DND-41 (cell line): ENCODE measurements at regions not wholly inside any gene's neighbourhood (a gene's known extent, or its start where the extent isn't known, plus 50 kb on each side); places are given as distances from the start of the nearest gene placed in this dataset.

Source experiments
- ATAC-seq: fragments of 200-7000 bp; cut with Tn5 transposase; 3 replicates; pipeline ENCODE4 v1.9.1; 2021; ENCODE audit warnings: low read depth; ENCODE audit not compliant: insufficient read depth
- DNase-seq: peaks from one replicate; pipeline ENCODE4 v3.0.0-alpha.2; 2020
- H2AFZ ChIP-seq: 2 replicates; pipeline ENCODE4 v1.6.0; 2012; ENCODE audit warnings: low read depth, low read length
- H3K27ac ChIP-seq: 2 replicates; pipeline ENCODE4 v1.5.1; 2012; ENCODE audit warnings: low read length, inconsistent platforms
- H3K27me3 ChIP-seq: fragments of 200-600 bp; sonication (generic); 2 replicates; pipeline ENCODE4 v1.6.0; 2012; ENCODE audit warnings: low read length, mild to moderate bottlenecking, inconsistent platforms; ENCODE audit not compliant: insufficient read depth, poor library complexity
- H3K36me3 ChIP-seq: 2 replicates; pipeline ENCODE4 v1.5.1; 2012; ENCODE audit warnings: low read length, inconsistent platforms; ENCODE audit not compliant: insufficient read depth
- H3K4me1 ChIP-seq: 2 replicates; pipeline ENCODE4 v1.5.1; 2012; ENCODE audit warnings: mild to moderate bottlenecking, low read length; ENCODE audit not compliant: insufficient read depth
- H3K4me2 ChIP-seq: 2 replicates; pipeline ENCODE4 v1.6.0; 2012; ENCODE audit warnings: mild to moderate bottlenecking, moderate library complexity, low read length, inconsistent platforms; ENCODE audit not compliant: insufficient read depth
- H3K4me3 ChIP-seq, 2 experiments: fragments of 200-600 bp in 1 of 2; shearing (Covaris generic) in 1 of 2; 2 replicates each; pipeline ENCODE4 v1.5.1; 2012 to 2016; ENCODE audit warnings: inconsistent platforms in 2 of 2, low read length in 2 of 2, mild to moderate bottlenecking in 2 of 2, low read depth in 1 of 2, moderate library complexity in 1 of 2
- H3K79me2 ChIP-seq: 2 replicates; pipeline ENCODE4 v1.6.0; 2012; ENCODE audit warnings: low read length, inconsistent platforms; ENCODE audit not compliant: insufficient read depth
- H3K9ac ChIP-seq: 2 replicates; pipeline ENCODE4 v1.6.0; 2012; ENCODE audit warnings: low read depth, mild to moderate bottlenecking, inconsistent platforms, low read length, moderate library complexity
- H3K9me3 ChIP-seq: 2 replicates; pipeline ENCODE4 v1.5.1; 2012; ENCODE audit warnings: low read length, moderate library complexity, mild to moderate bottlenecking, inconsistent platforms; ENCODE audit not compliant: insufficient read depth, severe bottlenecking
- H4K20me1 ChIP-seq: 2 replicates; pipeline ENCODE4 v1.6.0; 2012; ENCODE audit warnings: low read length; ENCODE audit not compliant: insufficient read depth
- EZH2 ChIP-seq: IDR thresholded peaks from 3 replicates; pipeline ENCODE4 v1.6.1; 2012; ENCODE audit warnings: borderline replicate concordance, low read depth, mild to moderate bottlenecking, moderate library complexity, low read length, inconsistent platforms; ENCODE audit not compliant: severe bottlenecking
- TF ChIP-seq, protein P1 (sequence below): IDR thresholded peaks from 2 replicates; pipeline ENCODE4 v1.5.1; 2012; ENCODE audit warnings: borderline replicate concordance, low read length, moderate library complexity, mild to moderate bottlenecking; ENCODE audit not compliant: poor library complexity, severe bottlenecking; ENCODE audit errors: extremely low read depth

DNA sequence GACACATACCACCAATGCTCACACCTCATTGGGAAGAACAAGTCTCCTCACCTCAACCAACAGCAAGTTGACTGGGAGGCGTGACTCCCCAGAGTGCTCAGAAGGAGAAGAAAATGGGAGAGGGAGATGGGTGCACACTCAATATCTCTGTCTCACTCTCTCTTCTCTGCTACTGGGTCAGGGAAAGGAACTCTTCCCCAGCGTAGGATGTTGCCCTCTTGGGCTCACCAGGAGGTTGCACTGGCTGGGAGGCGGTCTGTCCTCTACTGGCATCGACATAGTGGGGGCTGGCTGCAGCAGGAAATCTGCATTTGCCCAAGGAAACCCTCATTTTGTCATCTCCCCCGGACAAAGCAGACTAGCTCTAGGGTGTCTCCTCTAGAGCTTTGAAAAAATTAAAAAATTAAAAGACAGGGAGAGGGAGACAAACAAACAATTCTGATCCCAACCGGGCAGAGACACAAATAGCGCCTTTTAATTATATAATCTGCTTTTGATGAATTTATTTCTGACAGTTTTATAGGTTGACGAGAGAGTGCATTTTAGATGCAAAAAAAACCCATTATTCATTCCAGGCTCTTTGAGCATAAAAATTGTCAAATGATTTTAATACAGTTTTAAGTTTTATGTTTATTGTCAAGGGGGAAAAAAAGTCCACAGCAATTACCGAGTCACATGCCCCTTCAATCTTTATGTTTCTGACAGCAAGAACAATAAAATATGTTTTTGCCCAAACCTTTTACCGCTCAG lies 179.3 kb upstream of the MVB12B start:
- H3K4me1 ChIP-seq = no peaks in the 10 kb centered on the region
- no peak for DNase-seq
- H3K4me3 ChIP-seq = no peak overlapping the region
- H3K27ac ChIP-seq = no peak overlapping the region
- H3K79me2 ChIP-seq = no peaks in the 10 kb centered on the region
- TF ChIP-seq EZH2 = no peak
- TF ChIP-seq, protein P1, sequence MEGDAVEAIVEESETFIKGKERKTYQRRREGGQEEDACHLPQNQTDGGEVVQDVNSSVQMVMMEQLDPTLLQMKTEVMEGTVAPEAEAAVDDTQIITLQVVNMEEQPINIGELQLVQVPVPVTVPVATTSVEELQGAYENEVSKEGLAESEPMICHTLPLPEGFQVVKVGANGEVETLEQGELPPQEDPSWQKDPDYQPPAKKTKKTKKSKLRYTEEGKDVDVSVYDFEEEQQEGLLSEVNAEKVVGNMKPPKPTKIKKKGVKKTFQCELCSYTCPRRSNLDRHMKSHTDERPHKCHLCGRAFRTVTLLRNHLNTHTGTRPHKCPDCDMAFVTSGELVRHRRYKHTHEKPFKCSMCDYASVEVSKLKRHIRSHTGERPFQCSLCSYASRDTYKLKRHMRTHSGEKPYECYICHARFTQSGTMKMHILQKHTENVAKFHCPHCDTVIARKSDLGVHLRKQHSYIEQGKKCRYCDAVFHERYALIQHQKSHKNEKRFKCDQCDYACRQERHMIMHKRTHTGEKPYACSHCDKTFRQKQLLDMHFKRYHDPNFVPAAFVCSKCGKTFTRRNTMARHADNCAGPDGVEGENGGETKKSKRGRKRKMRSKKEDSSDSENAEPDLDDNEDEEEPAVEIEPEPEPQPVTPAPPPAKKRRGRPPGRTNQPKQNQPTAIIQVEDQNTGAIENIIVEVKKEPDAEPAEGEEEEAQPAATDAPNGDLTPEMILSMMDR = no peak
- no peaks in the 10 kb centered on the region for H4K20me1 ChIP-seq
- H3K9ac ChIP-seq = no peak overlapping the region
- H2AFZ ChIP-seq = no peak overlapping the region
- H3K4me2 ChIP-seq = no peak overlapping the region
- H3K27me3 ChIP-seq = no peaks in the 10 kb centered on the region
- ATAC-seq = no peak
- H3K36me3 ChIP-seq = no peaks in the 10 kb centered on the region
- no peaks in the 10 kb centered on the region for H3K9me3 ChIP-seq

DNA sequence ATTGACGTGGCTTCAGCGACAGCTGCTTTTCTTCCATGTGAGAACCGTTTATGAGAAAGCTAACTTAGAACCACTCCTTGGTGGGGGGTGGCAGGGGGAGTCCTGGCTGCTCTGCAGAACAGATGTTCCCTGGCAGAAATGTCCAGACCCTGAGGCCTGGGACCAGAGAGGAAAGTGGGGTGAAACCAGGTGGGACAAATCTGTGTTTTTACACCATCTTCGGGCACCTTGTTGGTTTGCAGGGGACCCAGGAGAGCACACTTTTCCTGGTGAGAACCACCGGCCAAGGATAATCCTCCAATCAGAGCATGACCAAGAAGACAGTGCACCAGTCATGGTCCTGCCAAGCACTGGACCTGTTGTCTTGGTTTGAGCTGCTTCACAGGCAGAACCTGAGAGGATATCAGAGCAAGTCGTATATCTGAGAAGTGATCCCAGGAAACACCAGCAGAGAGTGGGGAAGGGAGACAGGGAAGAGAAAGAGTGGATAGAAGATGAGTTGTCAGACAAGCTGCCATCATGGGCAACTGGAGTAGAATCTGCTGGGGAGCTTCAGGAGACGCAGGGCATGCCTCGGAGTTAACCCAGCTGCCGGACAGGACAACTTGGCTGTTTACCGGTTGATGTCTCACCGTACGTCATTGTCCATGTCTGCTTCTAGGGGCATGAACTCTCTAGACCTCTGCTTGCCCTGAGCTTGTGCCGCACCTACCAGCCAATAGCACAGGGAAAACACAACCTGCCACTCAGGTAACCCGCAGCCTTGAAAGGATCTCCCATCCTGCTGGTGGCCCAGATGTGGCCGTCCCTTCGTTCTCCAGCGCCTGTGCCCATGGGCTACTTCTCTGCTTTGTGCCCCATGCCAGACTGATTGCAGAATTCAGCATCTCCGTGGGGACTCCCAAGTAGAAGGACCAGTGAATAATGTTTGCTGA lies 178.4 kb upstream of the MVB12B start:
- H3K27me3 ChIP-seq = no peaks in the 10 kb centered on the region
- H3K4me1 ChIP-seq = no peaks in the 10 kb centered on the region
- no peaks in the 10 kb centered on the region for H3K9me3 ChIP-seq
- H3K27ac ChIP-seq = no peak overlapping the region
- H3K9ac ChIP-seq = no peak overlapping the region
- ATAC-seq = no peak
- DNase-seq = no peak
- no peak overlapping the region for H3K4me2 ChIP-seq
- no peaks in the 10 kb centered on the region for H4K20me1 ChIP-seq
- no peak overlapping the region for H3K4me3 ChIP-seq
- H3K79me2 ChIP-seq = no peaks in the 10 kb centered on the region
- TF ChIP-seq, protein P1 = no peak
- no peak for TF ChIP-seq EZH2
- H2AFZ ChIP-seq = no peak overlapping the region
- no peaks in the 10 kb centered on the region for H3K36me3 ChIP-seq

- H3K4me2 ChIP-seq = no peak overlapping the region
- H3K9me3 ChIP-seq = no peaks in the 10 kb centered on the region
- H3K27ac ChIP-seq = no peak overlapping the region
- no peak overlapping the region for H2AFZ ChIP-seq
- H3K4me3 ChIP-seq = no peak overlapping the region
- no peak for ATAC-seq
- TF ChIP-seq EZH2 = no peak
- TF ChIP-seq, protein P1 = no peak
- H3K4me1 ChIP-seq = no peaks in the 10 kb centered on the region
- no peaks in the 10 kb centered on the region for H3K27me3 ChIP-seq
- H4K20me1 ChIP-seq = no peaks in the 10 kb centered on the region
- no peak for DNase-seq
- no peak overlapping the region for H3K9ac ChIP-seq
- H3K36me3 ChIP-seq = no peaks in the 10 kb centered on the region
- no peaks in the 10 kb centered on the region for H3K79me2 ChIP-seq
Observed at GRCh38 chr9:126148994-126149393, 177.6 kb upstream of the MVB12B start.
